ENCODE measurements at regions not wholly inside any gene's neighbourhood (a gene's known extent, or its start where the extent isn't known, plus 50 kb on each side); places are given as distances from the start of the nearest gene placed in this dataset.

DNA sequence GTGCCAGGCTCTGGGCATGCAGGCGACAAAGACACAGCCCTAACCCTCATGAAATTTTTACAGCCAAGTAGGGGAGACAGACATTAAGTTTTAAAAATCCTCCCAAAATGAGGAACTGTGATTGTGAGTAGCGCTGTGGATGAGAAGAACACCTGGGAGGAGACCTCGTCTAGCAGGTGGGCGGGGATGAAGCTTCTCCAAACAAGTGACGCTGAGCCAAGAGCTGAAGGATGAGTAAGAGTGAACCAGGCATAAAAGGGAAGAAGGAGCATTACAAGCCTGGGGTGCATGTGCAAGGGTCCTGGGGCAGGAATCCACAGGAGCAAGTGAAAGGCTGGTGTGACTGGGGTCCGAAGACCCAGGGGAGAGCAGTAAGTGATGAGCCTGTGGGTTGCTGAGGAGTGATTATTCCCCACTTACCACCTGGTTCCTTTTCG is 149.4 kb upstream of the HS3ST2 start:
- H3K27ac Mint-ChIP-seq: no peak overlapping the region
- Histone ChIP-seq H3K36me3 (replicated peaks in 1 of 2; ENCODE audit: control extremely low read depth in 1 of 2, control insufficient read depth in 1 of 2, extremely low read depth in 1 of 2, insufficient read depth in 2 of 2, low read length in 1 of 2) (no peaks in the 10 kb centered on the region), H2AFZ (ENCODE audit: insufficient read depth, low read depth, low read length, poor library complexity, severe bottlenecking) (no peak overlapping the region), H4K20me1 (ENCODE audit: control insufficient read depth, insufficient read depth, low read length, poor library complexity, severe bottlenecking) (no peaks in the 10 kb centered on the region), H3K79me2 (ENCODE audit: control insufficient read depth, insufficient read depth, low read length) (no peaks in the 10 kb centered on the region), H3K27ac (ENCODE audit: low read length in 2 of 2) (no peak overlapping the region), H3K4me3 (ENCODE audit: control extremely low read depth in 1 of 5, extremely low read depth in 1 of 5, insufficient read depth in 1 of 5, low read depth in 2 of 5, low read length in 4 of 5) (no peak overlapping the region), H3K9ac (ENCODE audit: low read length) (no peak overlapping the region), H3K9me3 (ENCODE audit: control extremely low read depth in 1 of 3, control insufficient read depth in 2 of 3, insufficient read depth in 1 of 3, low read length in 2 of 3) (peaks cover 0 to 19% (median 2%) of the 10 kb centered on the region in 3 donors), H3K4me2 (replicated peaks; ENCODE audit: low read depth, low read length, poor library complexity, severe bottlenecking) (no peak overlapping the region), H3K27me3 (replicated peaks in 1 of 4; ENCODE audit: control extremely low read depth in 1 of 4, control insufficient read depth in 3 of 4, insufficient read depth in 4 of 4, low read length in 3 of 4) (peaks cover 0 to 18% (median 11%) of the 10 kb centered on the region in 4 experiments), H3K4me1 (ENCODE audit: control insufficient read depth in 2 of 2, insufficient read depth in 2 of 2, low read length in 2 of 2) (no peaks in the 10 kb centered on the region)
- peaks cover 5% of the 10 kb centered on the region for H3K27me3 Mint-ChIP-seq
- intact Hi-C loops (cut with micrococcal nuclease): no loop called here
- POLR2A ChIA-PET: no interaction called here
- CTCF ChIA-PET: no interaction called here
- DNase-seq (no peak), ATAC-seq (ENCODE audit: low read depth) (no peak)
- TF ChIP-seq EZH2 (IDR thresholded peaks at IDR 0.05; ENCODE audit: borderline replicate concordance, insufficient read depth, low read depth, low read length, poor library complexity, severe bottlenecking): no peak
- TF ChIP-seq, protein P1, sequence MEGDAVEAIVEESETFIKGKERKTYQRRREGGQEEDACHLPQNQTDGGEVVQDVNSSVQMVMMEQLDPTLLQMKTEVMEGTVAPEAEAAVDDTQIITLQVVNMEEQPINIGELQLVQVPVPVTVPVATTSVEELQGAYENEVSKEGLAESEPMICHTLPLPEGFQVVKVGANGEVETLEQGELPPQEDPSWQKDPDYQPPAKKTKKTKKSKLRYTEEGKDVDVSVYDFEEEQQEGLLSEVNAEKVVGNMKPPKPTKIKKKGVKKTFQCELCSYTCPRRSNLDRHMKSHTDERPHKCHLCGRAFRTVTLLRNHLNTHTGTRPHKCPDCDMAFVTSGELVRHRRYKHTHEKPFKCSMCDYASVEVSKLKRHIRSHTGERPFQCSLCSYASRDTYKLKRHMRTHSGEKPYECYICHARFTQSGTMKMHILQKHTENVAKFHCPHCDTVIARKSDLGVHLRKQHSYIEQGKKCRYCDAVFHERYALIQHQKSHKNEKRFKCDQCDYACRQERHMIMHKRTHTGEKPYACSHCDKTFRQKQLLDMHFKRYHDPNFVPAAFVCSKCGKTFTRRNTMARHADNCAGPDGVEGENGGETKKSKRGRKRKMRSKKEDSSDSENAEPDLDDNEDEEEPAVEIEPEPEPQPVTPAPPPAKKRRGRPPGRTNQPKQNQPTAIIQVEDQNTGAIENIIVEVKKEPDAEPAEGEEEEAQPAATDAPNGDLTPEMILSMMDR (IDR thresholded peaks at IDR 0.05): no peak
- WGBS (ENCODE audit: insufficient coverage): 54% methylated on average over 5 of the region's 7 CpGs
- no peaks in the 10 kb centered on the region for H3K9me3 Mint-ChIP-seq (ENCODE audit: insufficient read depth)
- H3K4me3 Mint-ChIP-seq: no peak overlapping the region
- H3K4me1 Mint-ChIP-seq: no peaks in the 10 kb centered on the region

DNA sequence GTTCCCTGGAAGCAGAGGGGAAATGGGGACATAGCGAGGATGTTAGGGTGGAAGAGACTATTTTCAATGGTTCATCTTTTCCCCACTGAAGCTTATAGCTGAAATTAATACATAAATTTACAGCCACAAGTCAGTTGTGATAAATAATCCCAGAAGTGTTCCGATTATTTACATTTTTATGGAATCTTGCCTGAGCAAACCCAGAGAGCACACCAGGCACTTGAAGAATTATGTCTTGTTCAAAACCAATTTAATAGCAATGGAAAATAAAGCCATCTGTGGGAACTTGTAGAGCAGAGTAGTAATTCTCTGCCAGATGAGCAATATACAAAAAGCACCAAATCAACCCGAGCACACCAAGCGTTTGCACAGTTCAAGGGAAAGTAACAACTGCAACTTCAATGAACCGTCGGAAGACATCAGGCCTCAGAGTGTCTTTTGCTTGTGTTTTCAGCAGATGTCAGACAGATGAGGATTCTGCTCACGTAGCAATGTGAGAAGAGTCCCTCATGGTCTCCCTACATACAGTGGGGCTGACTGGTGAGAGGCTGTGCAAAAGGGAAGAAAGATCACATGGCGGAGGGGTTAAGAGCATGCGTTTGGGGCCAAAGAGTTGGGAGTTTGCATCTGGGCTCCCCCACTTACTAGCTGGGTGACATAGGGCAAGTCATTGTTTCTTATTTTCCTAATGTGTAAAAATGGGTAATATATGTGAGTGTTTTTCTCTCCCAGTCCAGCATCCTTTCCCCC is 148.7 kb upstream of the HS3ST2 start:
- Histone ChIP-seq H3K4me2 (replicated peaks; ENCODE audit: low read depth, low read length, poor library complexity, severe bottlenecking) (no peak overlapping the region), H2AFZ (ENCODE audit: insufficient read depth, low read depth, low read length, poor library complexity, severe bottlenecking) (no peak overlapping the region), H3K27me3 (replicated peaks in 1 of 4; ENCODE audit: control extremely low read depth in 1 of 4, control insufficient read depth in 3 of 4, insufficient read depth in 4 of 4, low read length in 3 of 4) (peaks cover 0 to 14% (median 10%) of the 10 kb centered on the region in 4 experiments), H3K9me3 (ENCODE audit: control extremely low read depth in 1 of 3, control insufficient read depth in 2 of 3, insufficient read depth in 1 of 3, low read length in 2 of 3) (peaks cover 0 to 21% (median 2%) of the 10 kb centered on the region in 3 donors), H3K36me3 (replicated peaks in 1 of 2; ENCODE audit: control extremely low read depth in 1 of 2, control insufficient read depth in 1 of 2, extremely low read depth in 1 of 2, insufficient read depth in 2 of 2, low read length in 1 of 2) (no peaks in the 10 kb centered on the region), H3K4me1 (ENCODE audit: control insufficient read depth in 2 of 2, insufficient read depth in 2 of 2, low read length in 2 of 2) (no peaks in the 10 kb centered on the region), H4K20me1 (ENCODE audit: control insufficient read depth, insufficient read depth, low read length, poor library complexity, severe bottlenecking) (no peaks in the 10 kb centered on the region), H3K27ac (ENCODE audit: low read length in 2 of 2) (no peak overlapping the region), H3K79me2 (ENCODE audit: control insufficient read depth, insufficient read depth, low read length) (no peaks in the 10 kb centered on the region), H3K9ac (ENCODE audit: low read length) (no peak overlapping the region), H3K4me3 (ENCODE audit: control extremely low read depth in 1 of 5, extremely low read depth in 1 of 5, insufficient read depth in 1 of 5, low read depth in 2 of 5, low read length in 4 of 5) (no peak overlapping the region)
- 94% methylated on average over 7 of the region's 9 CpGs for WGBS (ENCODE audit: insufficient coverage)
- H3K9me3 Mint-ChIP-seq (ENCODE audit: insufficient read depth): no peaks in the 10 kb centered on the region
- H3K4me3 Mint-ChIP-seq: no peak overlapping the region
- intact Hi-C loops (cut with micrococcal nuclease): no loop called here
- H3K27me3 Mint-ChIP-seq: peaks cover 5% of the 10 kb centered on the region
- no peak overlapping the region for H3K27ac Mint-ChIP-seq
- CTCF ChIA-PET: no interaction called here
- TF ChIP-seq EZH2 (IDR thresholded peaks at IDR 0.05; ENCODE audit: borderline replicate concordance, insufficient read depth, low read depth, low read length, poor library complexity, severe bottlenecking): no peak
- TF ChIP-seq, protein P1 (IDR thresholded peaks at IDR 0.05): no peak
- DNase-seq (no peak), ATAC-seq (ENCODE audit: low read depth) (no peak)
- POLR2A ChIA-PET: no interaction called here
- no peaks in the 10 kb centered on the region for H3K4me1 Mint-ChIP-seq

Data from B cell (primary cell).